ENCODE measurements at regions not wholly inside any gene's neighbourhood (a gene's known extent, or its start where the extent isn't known, plus 50 kb on each side); places are given as distances from the start of the nearest gene placed in this dataset.

- TF ChIP-seq EZH2 (IDR thresholded peaks at IDR 0.05; ENCODE audit: borderline replicate concordance, low read depth, low read length, poor library complexity, severe bottlenecking) = no peak
- TF ChIP-seq, protein P1, sequence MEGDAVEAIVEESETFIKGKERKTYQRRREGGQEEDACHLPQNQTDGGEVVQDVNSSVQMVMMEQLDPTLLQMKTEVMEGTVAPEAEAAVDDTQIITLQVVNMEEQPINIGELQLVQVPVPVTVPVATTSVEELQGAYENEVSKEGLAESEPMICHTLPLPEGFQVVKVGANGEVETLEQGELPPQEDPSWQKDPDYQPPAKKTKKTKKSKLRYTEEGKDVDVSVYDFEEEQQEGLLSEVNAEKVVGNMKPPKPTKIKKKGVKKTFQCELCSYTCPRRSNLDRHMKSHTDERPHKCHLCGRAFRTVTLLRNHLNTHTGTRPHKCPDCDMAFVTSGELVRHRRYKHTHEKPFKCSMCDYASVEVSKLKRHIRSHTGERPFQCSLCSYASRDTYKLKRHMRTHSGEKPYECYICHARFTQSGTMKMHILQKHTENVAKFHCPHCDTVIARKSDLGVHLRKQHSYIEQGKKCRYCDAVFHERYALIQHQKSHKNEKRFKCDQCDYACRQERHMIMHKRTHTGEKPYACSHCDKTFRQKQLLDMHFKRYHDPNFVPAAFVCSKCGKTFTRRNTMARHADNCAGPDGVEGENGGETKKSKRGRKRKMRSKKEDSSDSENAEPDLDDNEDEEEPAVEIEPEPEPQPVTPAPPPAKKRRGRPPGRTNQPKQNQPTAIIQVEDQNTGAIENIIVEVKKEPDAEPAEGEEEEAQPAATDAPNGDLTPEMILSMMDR (conservative IDR thresholded peaks at IDR 0.05; ENCODE audit: low read depth, low read length) = no peak
Observed at GRCh38 chr7:153297141-153297540, 537.6 kb downstream of the ACTR3B start.

Data from A673 (cell line).